ENCODE measurements at regions not wholly inside any gene's neighbourhood (a gene's known extent, or its start where the extent isn't known, plus 50 kb on each side); places are given as distances from the start of the nearest gene placed in this dataset.

- Histone ChIP-seq H3K36me3 (no peaks in the 10 kb centered on the region), H3K27ac (no peak overlapping the region), H3K27me3 (replicated peaks) (no peaks in the 10 kb centered on the region), H3K4me3 (no peak overlapping the region), H3K9me3 (replicated peaks) (no peaks in the 10 kb centered on the region), H3K4me1 (replicated peaks) (no peaks in the 10 kb centered on the region)
- DNase-seq (ENCODE audit: low read depth in 1 of 2, low spot score in 2 of 2) = no peak
Measured at GRCh38 chr2:107398683-107399082, 428.0 kb upstream of the RGPD4 start.

DNA sequence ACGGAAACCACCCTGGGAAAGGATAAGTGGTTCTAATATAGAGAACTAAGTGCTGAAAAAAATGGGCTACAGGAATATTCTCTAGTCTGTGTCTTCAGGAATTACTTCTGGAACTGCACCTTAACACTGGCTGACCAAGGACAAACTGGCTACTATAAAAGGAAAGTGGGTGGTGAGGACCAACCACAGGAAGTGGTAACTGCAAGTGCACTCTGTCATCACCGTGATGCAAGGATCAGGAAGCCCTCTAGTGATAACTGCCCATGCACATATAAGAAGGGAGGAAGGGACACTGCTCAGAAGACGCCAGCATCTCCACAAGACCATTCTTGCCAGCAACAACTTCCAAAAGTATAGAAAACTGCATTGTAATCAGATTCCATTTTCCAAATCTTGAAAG, 424.4 kb upstream of the RGPD4 start:
- no peak for DNase-seq (ENCODE audit: low read depth in 1 of 2, low spot score in 2 of 2)
- no peaks in the 10 kb centered on the region for H3K4me1 ChIP-seq (replicated peaks)
- no peaks in the 10 kb centered on the region for H3K9me3 ChIP-seq (replicated peaks)
- H3K36me3 ChIP-seq = no peaks in the 10 kb centered on the region
- H3K27ac ChIP-seq = no peak overlapping the region
- no peak overlapping the region for H3K4me3 ChIP-seq
- H3K27me3 ChIP-seq (replicated peaks) = no peaks in the 10 kb centered on the region

- H3K4me1 ChIP-seq (replicated peaks) = no peaks in the 10 kb centered on the region
- DNase-seq (ENCODE audit: low read depth in 1 of 2, low spot score in 2 of 2) = no peak
- H3K9me3 ChIP-seq (replicated peaks) = no peaks in the 10 kb centered on the region
- H3K36me3 ChIP-seq = no peaks in the 10 kb centered on the region
- H3K4me3 ChIP-seq = no peak overlapping the region
- H3K27me3 ChIP-seq (replicated peaks) = no peaks in the 10 kb centered on the region
- no peak overlapping the region for H3K27ac ChIP-seq
Measured at GRCh38 chr2:107405261-107405660, 421.4 kb upstream of the RGPD4 start.

- Histone ChIP-seq H3K36me3 (no peaks in the 10 kb centered on the region), H3K27me3 (replicated peaks) (no peaks in the 10 kb centered on the region), H3K27ac (no peak overlapping the region), H3K4me1 (replicated peaks) (no peaks in the 10 kb centered on the region), H3K9me3 (replicated peaks) (no peaks in the 10 kb centered on the region), H3K4me3 (no peak overlapping the region)
- DNase-seq (ENCODE audit: low read depth in 1 of 2, low spot score in 2 of 2) = no peak
Measured at GRCh38 chr2:107407017-107407416, 419.7 kb upstream of the RGPD4 start.

DNA sequence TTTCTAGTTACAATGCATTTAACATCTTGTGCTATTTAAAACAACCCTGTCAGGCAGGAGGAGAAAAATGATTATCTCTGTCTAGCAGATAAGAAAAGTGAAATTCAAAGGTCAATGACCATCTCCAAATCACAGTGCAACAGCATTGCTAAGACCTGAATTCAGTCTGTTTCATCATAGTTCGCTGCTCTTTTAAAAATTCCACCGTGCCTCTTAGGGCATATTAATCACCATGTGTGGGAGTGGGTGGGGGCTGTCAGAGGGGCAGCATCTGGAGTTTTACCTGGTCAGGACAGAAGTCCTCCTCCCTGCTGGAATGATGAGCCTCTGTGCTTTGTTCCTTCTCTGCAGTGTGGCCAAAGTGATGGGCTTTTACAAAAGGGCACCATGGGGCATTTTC, 418.7 kb upstream of the RGPD4 start:
- no peaks in the 10 kb centered on the region for H3K4me1 ChIP-seq (replicated peaks)
- no peaks in the 10 kb centered on the region for H3K27me3 ChIP-seq (replicated peaks)
- no peaks in the 10 kb centered on the region for H3K36me3 ChIP-seq
- no peak overlapping the region for H3K4me3 ChIP-seq
- no peaks in the 10 kb centered on the region for H3K9me3 ChIP-seq (replicated peaks)
- no peak overlapping the region for H3K27ac ChIP-seq
- no peak for DNase-seq (ENCODE audit: low read depth in 1 of 2, low spot score in 2 of 2)

GRCh38 chr2:107411267-107411666, 415.4 kb upstream of the RGPD4 start:
- Histone ChIP-seq H3K27ac (no peak overlapping the region), H3K4me3 (no peak overlapping the region), H3K27me3 (replicated peaks) (no peaks in the 10 kb centered on the region), H3K9me3 (replicated peaks) (no peaks in the 10 kb centered on the region), H3K4me1 (replicated peaks) (no peaks in the 10 kb centered on the region), H3K36me3 (no peaks in the 10 kb centered on the region)
- DNase-seq (ENCODE audit: low read depth in 1 of 2, low spot score in 2 of 2) = no peak

DNA sequence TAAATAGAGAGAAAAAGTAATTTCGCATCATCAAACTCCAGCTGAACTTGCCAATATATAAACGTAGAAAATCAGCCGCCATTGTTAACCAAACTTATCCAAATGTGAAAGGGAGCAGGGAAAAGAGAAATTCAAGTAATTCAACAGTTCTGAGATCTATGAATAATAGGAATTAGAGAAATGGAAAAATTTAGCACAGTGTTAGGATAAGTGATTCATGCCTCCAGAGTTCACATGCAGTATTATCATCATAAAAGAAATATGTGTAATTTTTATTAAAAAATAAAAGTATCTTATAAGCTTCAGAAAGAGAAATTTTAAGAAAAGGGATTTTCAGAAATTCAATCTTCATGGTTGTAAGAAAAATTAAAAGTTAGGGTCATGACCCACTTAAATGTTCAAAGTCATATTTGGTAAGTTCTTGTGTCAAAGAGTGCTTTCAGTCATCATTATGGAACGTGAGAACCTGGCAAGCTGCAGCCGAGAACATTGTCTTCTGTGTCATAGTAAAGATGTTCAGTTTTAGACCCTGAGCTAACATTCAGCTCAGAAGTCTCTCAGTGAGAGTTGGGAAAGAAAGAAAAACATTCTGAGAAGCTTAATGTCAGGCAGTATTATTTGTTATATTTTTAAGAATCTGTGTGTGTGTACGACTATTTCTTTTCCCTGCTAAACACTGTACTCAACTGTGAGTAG, 414.3 kb upstream of the RGPD4 start:
- no peaks in the 10 kb centered on the region for H3K36me3 ChIP-seq
- H3K9me3 ChIP-seq (replicated peaks) = no peaks in the 10 kb centered on the region
- no peak overlapping the region for H3K27ac ChIP-seq
- no peaks in the 10 kb centered on the region for H3K4me1 ChIP-seq (replicated peaks)
- H3K4me3 ChIP-seq = no peak overlapping the region
- H3K27me3 ChIP-seq (replicated peaks) = no peaks in the 10 kb centered on the region
- DNase-seq (ENCODE audit: low read depth in 1 of 2, low spot score in 2 of 2) = no peak

GRCh38 chr2:107412981-107413380, 413.7 kb upstream of the RGPD4 start:
- H3K4me1 ChIP-seq (replicated peaks) = no peaks in the 10 kb centered on the region
- no peak for DNase-seq (ENCODE audit: low read depth in 1 of 2, low spot score in 2 of 2)
- no peaks in the 10 kb centered on the region for H3K27me3 ChIP-seq (replicated peaks)
- no peak overlapping the region for H3K4me3 ChIP-seq
- H3K27ac ChIP-seq = no peak overlapping the region
- no peaks in the 10 kb centered on the region for H3K9me3 ChIP-seq (replicated peaks)
- H3K36me3 ChIP-seq = no peaks in the 10 kb centered on the region

- Histone ChIP-seq H3K4me3 (no peak overlapping the region), H3K27me3 (replicated peaks) (no peaks in the 10 kb centered on the region), H3K9me3 (replicated peaks) (no peaks in the 10 kb centered on the region), H3K4me1 (replicated peaks) (no peaks in the 10 kb centered on the region), H3K36me3 (no peaks in the 10 kb centered on the region), H3K27ac (no peak overlapping the region)
- DNase-seq (ENCODE audit: low read depth in 1 of 2, low spot score in 2 of 2) = no peak
Measured at GRCh38 chr2:107414376-107414775, 412.3 kb upstream of the RGPD4 start.

- Histone ChIP-seq H3K36me3 (no peaks in the 10 kb centered on the region), H3K27ac (no peak overlapping the region), H3K4me1 (replicated peaks) (no peaks in the 10 kb centered on the region), H3K27me3 (replicated peaks) (no peaks in the 10 kb centered on the region), H3K4me3 (no peak overlapping the region), H3K9me3 (replicated peaks) (no peaks in the 10 kb centered on the region)
- DNase-seq (ENCODE audit: low read depth in 1 of 2, low spot score in 2 of 2) = no peak
Measured at GRCh38 chr2:107418708-107419107, 408.0 kb upstream of the RGPD4 start.

DNA sequence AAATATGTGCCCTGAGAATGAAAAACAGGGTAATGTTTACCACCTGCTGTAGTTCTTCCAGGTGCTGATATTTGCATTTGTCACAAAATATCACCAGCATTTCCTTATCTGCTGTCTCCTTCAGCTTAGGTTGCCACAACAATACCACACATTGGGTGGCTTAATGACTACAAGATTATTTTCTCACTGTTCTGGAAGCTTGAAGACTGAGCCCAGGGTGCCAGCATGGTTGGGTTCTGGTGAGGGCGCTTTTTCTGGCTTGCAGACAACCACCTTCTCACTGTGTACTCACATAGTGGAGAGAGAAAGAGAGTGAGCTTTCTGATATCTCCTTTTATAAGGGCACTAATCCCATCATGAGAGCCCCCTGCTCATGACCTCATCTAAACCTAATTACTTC, 407.5 kb upstream of the RGPD4 start:
- H3K4me3 ChIP-seq = no peak overlapping the region
- no peaks in the 10 kb centered on the region for H3K27me3 ChIP-seq (replicated peaks)
- no peaks in the 10 kb centered on the region for H3K36me3 ChIP-seq
- no peak overlapping the region for H3K27ac ChIP-seq
- no peaks in the 10 kb centered on the region for H3K4me1 ChIP-seq (replicated peaks)
- H3K9me3 ChIP-seq (replicated peaks) = no peaks in the 10 kb centered on the region
- DNase-seq (ENCODE audit: low read depth in 1 of 2, low spot score in 2 of 2) = no peak

DNA sequence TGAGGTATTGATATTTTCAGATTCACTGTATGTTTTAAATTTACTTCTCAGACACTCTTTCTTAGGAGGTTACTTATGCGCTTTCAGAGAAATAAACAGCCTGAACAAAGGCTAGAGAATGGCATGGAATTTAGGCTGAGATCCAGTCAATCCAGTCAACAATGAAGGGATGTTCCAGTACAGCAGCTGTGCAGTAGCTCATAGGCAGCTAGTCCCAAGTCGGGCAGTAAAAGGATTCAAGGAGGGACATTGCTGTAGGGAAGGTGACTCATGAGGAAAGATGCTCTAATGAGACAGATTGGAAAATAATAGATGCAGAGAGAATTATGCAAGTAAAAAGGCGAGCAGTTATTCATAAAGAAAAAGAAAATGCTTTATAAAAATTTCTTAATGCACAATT, 397.9 kb upstream of the RGPD4 start:
- H3K4me1 ChIP-seq (replicated peaks) = no peaks in the 10 kb centered on the region
- no peaks in the 10 kb centered on the region for H3K9me3 ChIP-seq (replicated peaks)
- no peaks in the 10 kb centered on the region for H3K27me3 ChIP-seq (replicated peaks)
- H3K4me3 ChIP-seq = no peak overlapping the region
- no peak for DNase-seq (ENCODE audit: low read depth in 1 of 2, low spot score in 2 of 2)
- H3K27ac ChIP-seq = no peak overlapping the region
- H3K36me3 ChIP-seq = no peaks in the 10 kb centered on the region

- Histone ChIP-seq H3K27me3 (replicated peaks) (no peaks in the 10 kb centered on the region), H3K27ac (no peak overlapping the region), H3K4me1 (replicated peaks) (no peaks in the 10 kb centered on the region), H3K9me3 (replicated peaks) (no peaks in the 10 kb centered on the region), H3K36me3 (no peaks in the 10 kb centered on the region), H3K4me3 (no peak overlapping the region)
- no peak for DNase-seq (ENCODE audit: low read depth in 1 of 2, low spot score in 2 of 2)
Measured at GRCh38 chr2:107430006-107430405, 396.7 kb upstream of the RGPD4 start.

DNA sequence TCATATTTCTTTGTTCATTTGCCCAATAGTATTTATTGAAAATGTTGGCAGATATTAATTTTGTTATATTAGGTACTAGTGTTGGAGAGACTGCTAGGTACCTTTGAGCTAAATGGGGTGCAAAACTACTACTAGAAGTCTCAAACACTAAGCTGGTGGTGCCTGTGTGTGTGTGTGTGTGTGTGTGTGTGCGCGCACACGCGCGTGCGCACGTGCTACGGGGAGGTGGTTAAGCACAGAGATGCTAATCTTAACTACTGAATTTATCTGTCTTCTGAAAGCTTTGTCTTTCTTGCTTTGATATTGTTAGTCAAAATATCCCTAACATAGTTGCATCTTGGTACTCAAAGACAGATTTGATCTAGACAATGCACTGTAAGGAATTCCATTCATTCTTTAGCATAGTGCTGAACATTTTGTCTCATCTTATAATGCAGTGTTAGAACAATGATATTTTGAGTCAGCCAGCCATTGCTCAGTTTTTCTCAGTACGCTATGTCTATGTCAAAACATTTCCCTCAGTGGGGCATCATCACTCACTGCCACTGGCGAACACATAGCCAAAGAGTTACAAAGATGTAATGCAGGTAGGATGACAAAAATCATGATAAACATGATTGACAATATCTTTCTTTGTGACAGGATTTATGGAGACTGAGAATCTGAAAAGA, 396.0 kb upstream of the RGPD4 start:
- Histone ChIP-seq H3K4me1 (replicated peaks) (no peaks in the 10 kb centered on the region), H3K36me3 (no peaks in the 10 kb centered on the region), H3K27ac (no peak overlapping the region), H3K4me3 (no peak overlapping the region), H3K9me3 (replicated peaks) (no peaks in the 10 kb centered on the region), H3K27me3 (replicated peaks) (no peaks in the 10 kb centered on the region)
- no peak for DNase-seq (ENCODE audit: low read depth in 1 of 2, low spot score in 2 of 2)

GRCh38 chr2:107436281-107436680, 390.4 kb upstream of the RGPD4 start:
- H3K27me3 ChIP-seq (replicated peaks) = no peaks in the 10 kb centered on the region
- H3K36me3 ChIP-seq = no peaks in the 10 kb centered on the region
- H3K4me1 ChIP-seq (replicated peaks) = no peaks in the 10 kb centered on the region
- no peak for DNase-seq (ENCODE audit: low read depth in 1 of 2, low spot score in 2 of 2)
- no peak overlapping the region for H3K4me3 ChIP-seq
- no peaks in the 10 kb centered on the region for H3K9me3 ChIP-seq (replicated peaks)
- H3K27ac ChIP-seq = no peak overlapping the region
